22Rv1 (cell line): ENCODE measurements at regions not wholly inside any gene's neighbourhood (a gene's known extent, or its start where the extent isn't known, plus 50 kb on each side); places are given as distances from the start of the nearest gene placed in this dataset.

Experiments
- ZFX ChIP-seq: fragments of 450-650 bp; IDR thresholded peaks from 2 replicates; pipeline ENCODE4 v1.6.1; 2017; ENCODE audit warnings: antibody characterized with exemption, borderline replicate concordance
- TF ChIP-seq, protein P1 (sequence below): fragments of 450-650 bp; IDR thresholded peaks from 2 replicates; pipeline ENCODE4 v1.5.1; 2017; ENCODE audit warnings: mild to moderate bottlenecking

DNA sequence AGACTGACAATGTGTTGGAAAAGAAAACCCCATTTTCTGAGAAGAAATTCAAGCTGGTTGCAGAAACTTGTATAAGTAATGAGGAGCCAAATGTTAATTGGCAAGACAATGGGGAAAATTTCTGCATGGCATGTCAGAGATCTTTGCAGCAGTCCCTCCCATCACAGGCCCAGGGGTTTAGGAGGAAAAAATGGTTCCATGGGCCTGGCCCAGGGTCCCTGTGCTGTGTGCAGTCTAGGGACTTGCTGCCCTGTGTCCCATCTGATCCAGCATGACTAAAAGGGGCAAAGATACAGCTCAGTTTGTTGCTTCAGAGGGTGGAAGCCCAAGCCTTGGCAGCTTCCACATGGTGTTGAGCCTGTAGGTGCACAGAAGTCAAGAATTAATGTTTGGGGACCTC lies 440.3 kb upstream of the TPK1 start:
- TF ChIP-seq, protein P1, sequence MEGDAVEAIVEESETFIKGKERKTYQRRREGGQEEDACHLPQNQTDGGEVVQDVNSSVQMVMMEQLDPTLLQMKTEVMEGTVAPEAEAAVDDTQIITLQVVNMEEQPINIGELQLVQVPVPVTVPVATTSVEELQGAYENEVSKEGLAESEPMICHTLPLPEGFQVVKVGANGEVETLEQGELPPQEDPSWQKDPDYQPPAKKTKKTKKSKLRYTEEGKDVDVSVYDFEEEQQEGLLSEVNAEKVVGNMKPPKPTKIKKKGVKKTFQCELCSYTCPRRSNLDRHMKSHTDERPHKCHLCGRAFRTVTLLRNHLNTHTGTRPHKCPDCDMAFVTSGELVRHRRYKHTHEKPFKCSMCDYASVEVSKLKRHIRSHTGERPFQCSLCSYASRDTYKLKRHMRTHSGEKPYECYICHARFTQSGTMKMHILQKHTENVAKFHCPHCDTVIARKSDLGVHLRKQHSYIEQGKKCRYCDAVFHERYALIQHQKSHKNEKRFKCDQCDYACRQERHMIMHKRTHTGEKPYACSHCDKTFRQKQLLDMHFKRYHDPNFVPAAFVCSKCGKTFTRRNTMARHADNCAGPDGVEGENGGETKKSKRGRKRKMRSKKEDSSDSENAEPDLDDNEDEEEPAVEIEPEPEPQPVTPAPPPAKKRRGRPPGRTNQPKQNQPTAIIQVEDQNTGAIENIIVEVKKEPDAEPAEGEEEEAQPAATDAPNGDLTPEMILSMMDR, result no peak
- TF ChIP-seq ZFX, result no peak
